ENCODE measurements at regions not wholly inside any gene's neighbourhood (a gene's known extent, or its start where the extent isn't known, plus 50 kb on each side); places are given as distances from the start of the nearest gene placed in this dataset.

- no peak for TF ChIP-seq TAF1 (IDR thresholded peaks at IDR 0.05; ENCODE audit: borderline replicate concordance, low read depth, low read length)
- no peak for TF ChIP-seq ZNF24 (IDR thresholded peaks at IDR 0.05)
Measured at GRCh38 chr4:28426251-28426650, 1565.6 kb downstream of the STIM2 start (continued).

GRCh38 chr4:28427306-28428085 is 1566.9 kb downstream of the STIM2 start:
- DNase-seq (ENCODE audit: low read depth, low spot score) (no peak), FAIRE-seq (no peak), ATAC-seq (no peak)
- in situ Hi-C loops (cut with MboI) (no loop called here), intact Hi-C loops (cut with micrococcal nuclease; ENCODE audit: unreplicated experiment) (no loop called here)
- Histone ChIP-seq H3K27ac (ENCODE audit: control insufficient read depth, insufficient read depth) (no peak overlapping the region), H2AFZ (ENCODE audit: control insufficient read depth, low read depth, low read length) (no peak overlapping the region), H3K4me2 (ENCODE audit: control insufficient read depth, insufficient read depth) (no peak overlapping the region), H3K4me1 (ENCODE audit: control insufficient read depth, insufficient read depth, low read length) (no peaks in the 10 kb centered on the region), H3K79me2 (ENCODE audit: control insufficient read depth, insufficient read depth, low read length) (no peaks in the 10 kb centered on the region), H3K4me3 (no peak overlapping the region), H3K9me3 (replicated peaks; ENCODE audit: control insufficient read depth, insufficient read depth, low read length) (no peaks in the 10 kb centered on the region), H3K9ac (ENCODE audit: control insufficient read depth, insufficient read depth, low read length) (no peak overlapping the region), H4K20me1 (ENCODE audit: control insufficient read depth, insufficient read depth) (no peaks in the 10 kb centered on the region), H3K36me3 (ENCODE audit: control insufficient read depth in 2 of 2, insufficient read depth in 2 of 2, low read length in 1 of 2) (no peaks in the 10 kb centered on the region), H3K27me3 (replicated peaks in 1 of 2; ENCODE audit: control insufficient read depth in 2 of 2, insufficient read depth in 2 of 2, low read length in 1 of 2) (no peaks in the 10 kb centered on the region)
- POLR2A ChIA-PET: no interaction called here
- RAD21 ChIA-PET (ENCODE audit: unreplicated experiment): no interaction called here
- CTCF ChIA-PET: interaction anchor here (1.4 kb wide), 1 partner anchor 8 kb away, joined by 5 read pairs; no protein-coding TSS in a partner anchor
- SMC1A ChIA-PET (ENCODE audit: uncharacterized antibody, unreplicated experiment): interaction anchor here (0.9 to 2.2 kb wide), 2 partner anchors 8 to 17 kb away, joined by 6 to 11 read pairs; no protein-coding TSS in a partner anchor
- WGBS (ENCODE audit: insufficient coverage, insufficient replicate concordance, low lambda C conversion rate, missing lambda C conversion rate): 39% methylated on average over 4 of the region's 4 CpGs
- no TSS peak for BruUV-seq (replicated peaks)
- TF ChIP-seq GABPA (IDR thresholded peaks at IDR 0.05; ENCODE audit: low read depth): no peak
- TF ChIP-seq SUPT20H (IDR thresholded peaks at IDR 0.05; ENCODE audit: borderline replicate concordance, control insufficient read depth, low read depth, low read length): no peak
- TF ChIP-seq GATAD2B (conservative IDR thresholded peaks at IDR 0.05; ENCODE audit: low read depth): no peak
- no peak for TF ChIP-seq BACH1 (IDR thresholded peaks at IDR 0.05; ENCODE audit: borderline replicate concordance)
- TF ChIP-seq KAT2A (conservative IDR thresholded peaks at IDR 0.05; ENCODE audit: control insufficient read depth, low read depth, low read length): no peak
- TF ChIP-seq NRF1 (conservative IDR thresholded peaks at IDR 0.05; ENCODE audit: low read depth, low read length): no peak
- no peak for TF ChIP-seq ASH2L (IDR thresholded peaks at IDR 0.05; ENCODE audit: borderline replicate concordance, low read depth)
- TF ChIP-seq CBX3 (IDR thresholded peaks at IDR 0.05; ENCODE audit: borderline replicate concordance, low read depth): no peak
- no peak for TF ChIP-seq BMI1 (IDR thresholded peaks at IDR 0.05; ENCODE audit: borderline replicate concordance)
- TF ChIP-seq CEBPZ (IDR thresholded peaks at IDR 0.05; ENCODE audit: low read depth, low read length): no peak
- TF ChIP-seq NKRF (conservative IDR thresholded peaks at IDR 0.05): no peak
- TF ChIP-seq MYB (IDR thresholded peaks at IDR 0.05; ENCODE audit: borderline replicate concordance, low read depth, low read length): no peak
- TF ChIP-seq CHD4 (IDR thresholded peaks at IDR 0.05): no peak

Measured in GM12878 (cell line).